HepG2 (cell line): ENCODE measurements at regions not wholly inside any gene's neighbourhood (a gene's known extent, or its start where the extent isn't known, plus 50 kb on each side); places are given as distances from the start of the nearest gene placed in this dataset.

Experiments
- ATAC-seq: fragments of 200-7000 bp; cut with Tn5 transposase; 3 replicates; pipeline ENCODE4 v1.9.1; 2020; ENCODE audit warnings: mild to moderate bottlenecking, moderate library complexity
- BruUV-seq: library from RNA; stranded (reverse); fragments of 400-500 nt; replicated peaks from 2 replicates; lab custom pipeline; 2021; lab: Mats Ljungman, UMichigan
- CTCF ChIA-PET: fragments of 300-600 bp; formaldehyde crosslinking; extraction: SDS; loops from one replicate; lab custom pipeline; 2021; ENCODE audit warnings: low total read pairs, inconsistent platforms, low intra/inter-chr PET ratio; lab: Yijun Ruan, JAX
- POLR2A ChIA-PET: fragments of 350-600 bp; sonication (Branson Sonifier 250); formaldehyde crosslinking; loops from one replicate; lab custom pipeline; 2020; ENCODE audit warnings: antibody characterized with exemption, inconsistent platforms; lab: Yijun Ruan, JAX
- DNase-seq: peaks from one replicate; pipeline ENCODE4 v3.0.0-alpha.2; 2015; ENCODE audit warnings: low spot score
- FAIRE-seq: peaks from 3 replicates; lab custom pipeline; 2011; peaks lifted over from hg19 to GRCh38; lab: Jason Lieb, UNC
- H2AFZ ChIP-seq: one replicate; pipeline ENCODE4 v1.6.1; 2011; ENCODE audit warnings: low read length, inconsistent platforms
- H3K27ac ChIP-seq: fragments of 300-600 bp; 3 replicates; pipeline ENCODE4 v1.8.0; 2011; ENCODE audit warnings: mixed run types, mild to moderate bottlenecking, mixed read lengths, low read length, inconsistent platforms; ENCODE audit not compliant: insufficient read depth; ENCODE audit errors: extremely low read length
- H3K27me3 ChIP-seq, 2 experiments: fragments of 200-600 bp in 1 of 2; 2 replicates in 1 of 2; 3 replicates in 1 of 2; pipeline versions ENCODE4 v1.6.0 to v1.8.0; 2011; ENCODE audit warnings: low read length in 2 of 2, mild to moderate bottlenecking in 2 of 2, moderate library complexity in 2 of 2, inconsistent platforms in 1 of 2; ENCODE audit not compliant: insufficient read depth in 2 of 2, control insufficient read depth in 1 of 2
- H3K36me3 ChIP-seq, 2 experiments: fragments of 200-600 bp in 1 of 2; replicated peaks in 1 of 2; 2 replicates in 1 of 2; 3 replicates in 1 of 2; pipeline versions ENCODE4 v1.5.1 to v1.8.0; 2011; ENCODE audit warnings: low read length in 2 of 2, inconsistent platforms in 1 of 2; ENCODE audit not compliant: insufficient read depth in 2 of 2, control insufficient read depth in 1 of 2
- H3K4me1 ChIP-seq: 2 replicates; pipeline ENCODE4 v1.5.1; 2012; ENCODE audit warnings: low read length, inconsistent platforms; ENCODE audit not compliant: insufficient read depth
- H3K4me2 ChIP-seq: 2 replicates; pipeline ENCODE4 v1.6.0; 2011; ENCODE audit warnings: low read depth, low read length, inconsistent platforms
- H3K4me3 ChIP-seq, 3 experiments: fragments of 200-600 bp in 1 of 3; sonication (generic), shearing (Covaris generic) in 1 of 3; replicated peaks in 1 of 3; 2 replicates each; pipeline ENCODE4 v1.5.1; 2011 to 2016; ENCODE audit warnings: low read length in 3 of 3, inconsistent platforms in 2 of 3, low read depth in 2 of 3, mild to moderate bottlenecking in 2 of 3, control low read depth in 1 of 3, mixed read lengths in 1 of 3; ENCODE audit not compliant: insufficient read depth in 1 of 3
- H3K79me2 ChIP-seq: one replicate; pipeline ENCODE4 v1.6.1; 2011; ENCODE audit warnings: low read length, inconsistent platforms; ENCODE audit not compliant: insufficient read depth
- H3K9ac ChIP-seq: 2 replicates; pipeline ENCODE4 v1.6.0; 2011; ENCODE audit warnings: mild to moderate bottlenecking, low read depth, low read length, inconsistent platforms; ENCODE audit not compliant: insufficient read depth
- H3K9me3 ChIP-seq: 2 replicates; pipeline ENCODE4 v1.5.1; 2012; ENCODE audit warnings: mild to moderate bottlenecking, low read length
- H4K20me1 ChIP-seq: 2 replicates; pipeline ENCODE4 v1.6.0; 2011; ENCODE audit warnings: inconsistent platforms, mild to moderate bottlenecking, low read length, moderate library complexity; ENCODE audit not compliant: insufficient read depth
- CENPX ChIP-seq: sonication (generic); formaldehyde crosslinking; IDR thresholded peaks from 2 replicates; pipeline ENCODE4 v1.9.0; 2021; ENCODE audit warnings: mild to moderate bottlenecking, missing genetic modification reagents, moderate library complexity
- HDAC6 ChIP-seq: fragments of 200-600 bp; sonication (generic); IDR thresholded peaks from 2 replicates; pipeline ENCODE4 v1.7.0; 2017; ENCODE audit warnings: mild to moderate bottlenecking, antibody characterized with exemption, low read length, low read depth
- IRF2 ChIP-seq: IDR thresholded peaks from 2 replicates; pipeline ENCODE4 v1.6.1; 2018; ENCODE audit warnings: missing genetic modification reagents, missing compliant biosample characterization
- LCORL ChIP-seq, 2 experiments: fragments of 450-650 bp in 1 of 2; sonication (generic) in 1 of 2; formaldehyde crosslinking in 1 of 2; IDR thresholded peaks; 2 replicates each; pipeline versions ENCODE4 v1.5.0 to v1.6.1; 2017 to 2020; ENCODE audit warnings: antibody characterized with exemption in 1 of 2, missing genetic modification reagents in 1 of 2
- MAFF ChIP-seq: IDR thresholded peaks from 2 replicates; pipeline ENCODE4 v1.6.1; 2011; ENCODE audit warnings: low read depth, low read length, improper control_type of control experiment
- MAFK ChIP-seq, 2 experiments: IDR thresholded peaks in 1 of 2; conservative IDR thresholded peaks in 1 of 2; 2 replicates each; pipeline ENCODE4 v1.6.1; 2011; ENCODE audit warnings: improper control_type of control experiment in 2 of 2, low read length in 2 of 2
- MEF2D ChIP-seq: sonication (generic); formaldehyde crosslinking; IDR thresholded peaks from 2 replicates; pipeline ENCODE4 v1.5.1; 2020; ENCODE audit warnings: mild to moderate bottlenecking, missing genetic modification reagents
- MTF1 ChIP-seq: sonication (generic); formaldehyde crosslinking; IDR thresholded peaks from 2 replicates; pipeline ENCODE4 v1.5.0; 2020; ENCODE audit warnings: missing genetic modification reagents
- NKX3-1 ChIP-seq: sonication (generic); formaldehyde crosslinking; IDR thresholded peaks from 2 replicates; pipeline ENCODE4 v1.5.0; 2020; ENCODE audit warnings: missing genetic modification reagents
- NR3C1 ChIP-seq: sonication (generic); formaldehyde crosslinking; IDR thresholded peaks from 2 replicates; pipeline ENCODE4 v1.4.0; 2020; ENCODE audit warnings: missing genetic modification reagents
- RCOR2 ChIP-seq: IDR thresholded peaks from 2 replicates; pipeline ENCODE4 v1.6.1; 2016; ENCODE audit warnings: missing biosample characterization, missing genetic modification reagents
- SYNCRIP ChIP-seq: fragments of 200-400 bp; formaldehyde crosslinking; IDR thresholded peaks from 2 replicates; pipeline ENCODE4 v1.6.1; 2018; ENCODE audit warnings: mild to moderate bottlenecking, low read depth, low read length; ENCODE audit not compliant: insufficient read depth
- TSC22D2 ChIP-seq: sonication (generic); formaldehyde crosslinking; IDR thresholded peaks from 2 replicates; pipeline ENCODE4 v1.5.1; 2020; ENCODE audit warnings: missing genetic modification reagents, mild to moderate bottlenecking, borderline replicate concordance
- U2AF1 ChIP-seq: fragments of 200-400 bp; formaldehyde crosslinking; optimal IDR thresholded peaks from 2 replicates; pipeline ENCODE3; 2017; ENCODE audit warnings: mild to moderate bottlenecking, low read depth, low read length
- ZC3H4 ChIP-seq: sonication (generic); formaldehyde crosslinking; IDR thresholded peaks from 2 replicates; pipeline ENCODE4 v1.4.0; 2020; ENCODE audit warnings: missing genetic modification reagents, borderline replicate concordance
- ZFP36 ChIP-seq: fragments of 150-350 bp; IDR thresholded peaks from 2 replicates; pipeline ENCODE4 v1.6.1; 2018; ENCODE audit warnings: borderline replicate concordance, low read length, low read depth; ENCODE audit not compliant: partially characterized antibody
- ZNF136 ChIP-seq: sonication (generic); formaldehyde crosslinking; IDR thresholded peaks from 2 replicates; pipeline ENCODE4 v1.8.1; 2022; ENCODE audit warnings: low read depth, mild to moderate bottlenecking, moderate library complexity, missing genetic modification reagents
- ZNF224 ChIP-seq: sonication (generic); formaldehyde crosslinking; IDR thresholded peaks from 2 replicates; pipeline ENCODE4 v1.5.0; 2020; ENCODE audit warnings: mild to moderate bottlenecking, missing genetic modification reagents
- ZNF292 ChIP-seq: sonication (generic); formaldehyde crosslinking; IDR thresholded peaks from 2 replicates; pipeline ENCODE4 v1.8.1; 2022; ENCODE audit warnings: mild to moderate bottlenecking, low read depth, missing genetic modification reagents, borderline replicate concordance
- ZNF598 ChIP-seq: sonication (generic); formaldehyde crosslinking; IDR thresholded peaks from 2 replicates; pipeline ENCODE4 v1.5.1; 2020; ENCODE audit warnings: mild to moderate bottlenecking, missing genetic modification reagents, borderline replicate concordance
- ZNF746 ChIP-seq: sonication (generic); formaldehyde crosslinking; IDR thresholded peaks from 2 replicates; pipeline ENCODE4 v1.8.0; 2022; ENCODE audit warnings: mild to moderate bottlenecking, missing genetic modification reagents
- ZNF747 ChIP-seq: sonication (generic); formaldehyde crosslinking; IDR thresholded peaks from 2 replicates; pipeline ENCODE4 v1.8.1; 2023; ENCODE audit warnings: missing genetic modification reagents, mild to moderate bottlenecking, borderline replicate concordance
- WGBS: methylation state at CpG from one replicate; pipeline ENCODE4 v1.1.6; 2017; ENCODE audit warnings: low lambda C conversion rate; 5-methylcytosine and 5-hydroxymethylcytosine counted together
- in situ Hi-C: cut with HindIII; loops from 2 replicates; pipeline ENCODE4 v1.10.0; 2017; ENCODE audit warnings: low pct_unique_long_range_greater_than_20kb; ENCODE audit not compliant: extremely low pct_ligation_motif_present
- intact Hi-C: fragments of 100-400 bp; cut with micrococcal nuclease; formaldehyde crosslinking; loops from one replicate; pipeline ENCODE4 v1.10.0; 2022; ENCODE audit not compliant: unreplicated experiment

GRCh38 chrX:121360280-121360679, 312.9 kb downstream of the GLUD2 start:
- 85% methylated on average over 1 of the region's 1 CpG for WGBS
- TF ChIP-seq MAFF: 0 out of 2 replicates have a peak, but pooled peaks have one; percentile 20
- no peak for TF ChIP-seq U2AF1
- peak in 1 of 2 experiments; percentile 62; a peak in 2 of 4 replicates for TF ChIP-seq MAFK (conservative IDR thresholded peaks at IDR 0.05 in 1 of 2, IDR thresholded peaks at IDR 0.05 in 1 of 2; ENCODE audit: low read length in 2 of 2)
- TF ChIP-seq SYNCRIP: no peak
- Histone ChIP-seq H3K4me1 (no peaks in the 10 kb centered on the region), H4K20me1 (no peaks in the 10 kb centered on the region), H3K9ac (no peak overlapping the region), H3K4me3 (no peak overlapping the region), H3K9me3 (no peaks in the 10 kb centered on the region), H3K4me2 (no peak overlapping the region), H3K36me3 (no peaks in the 10 kb centered on the region), H2AFZ (no peak overlapping the region), H3K27me3 (no peaks in the 10 kb centered on the region), H3K27ac (no peak overlapping the region), H3K79me2 (no peaks in the 10 kb centered on the region)
- FAIRE-seq (no peak), DNase-seq (no peak), ATAC-seq (no peak)
- POLR2A ChIA-PET: no interaction called here
- intact Hi-C loops (no loop called here), in situ Hi-C loops (no loop called here)
- CTCF ChIA-PET: no interaction called here
- BruUV-seq: no TSS peak

GRCh38 chrX:121365572-121366161, 318.3 kb downstream of the GLUD2 start:
- Histone ChIP-seq H3K4me3 (no peak overlapping the region), H3K36me3 (no peaks in the 10 kb centered on the region), H3K27me3 (no peaks in the 10 kb centered on the region), H4K20me1 (no peaks in the 10 kb centered on the region), H3K4me1 (no peaks in the 10 kb centered on the region), H3K9ac (no peak overlapping the region), H3K27ac (no peak overlapping the region), H3K4me2 (no peak overlapping the region), H3K79me2 (no peaks in the 10 kb centered on the region), H3K9me3 (no peaks in the 10 kb centered on the region), H2AFZ (no peak overlapping the region)
- intact Hi-C loops (no loop called here), in situ Hi-C loops (no loop called here)
- ChIA-PET CTCF (no interaction called here), POLR2A (no interaction called here)
- no peak for FAIRE-seq
- WGBS: 0% methylated on average over 6 of the region's 13 CpGs
- no peak for ATAC-seq
- DNase-seq: no peak
- BruUV-seq: no TSS peak
- no peak for TF ChIP-seq IRF2 (CRISPR knock-in tag)
- TF ChIP-seq ZNF136: no peak
- TF ChIP-seq NKX3-1 (CRISPR knock-in tag): no peak
- TF ChIP-seq LCORL (IDR thresholded peaks at IDR 0.05): no peak
- no peak for TF ChIP-seq LCORL (CRISPR knock-in tag; IDR thresholded peaks at IDR 0.05)
- TF ChIP-seq NR3C1 (CRISPR knock-in tag): no peak
- TF ChIP-seq ZNF224 (CRISPR knock-in tag): no peak
- TF ChIP-seq ZNF292 (CRISPR knock-in tag): no peak
- TF ChIP-seq ZFP36: no peak
- no peak for TF ChIP-seq MEF2D (CRISPR knock-in tag)
- no peak for TF ChIP-seq ZNF598 (CRISPR knock-in tag)
- no peak for TF ChIP-seq ZNF747
- no peak for TF ChIP-seq HDAC6
- TF ChIP-seq ZNF746 (CRISPR knock-in tag): no peak
- TF ChIP-seq CENPX: no peak
- TF ChIP-seq RCOR2 (CRISPR knock-in tag): no peak
- no peak for TF ChIP-seq TSC22D2 (CRISPR knock-in tag)
- no peak for TF ChIP-seq ZC3H4 (CRISPR knock-in tag)
- no peak for TF ChIP-seq MTF1 (CRISPR knock-in tag)
